ENCODE measurements at regions not wholly inside any gene's neighbourhood (a gene's known extent, or its start where the extent isn't known, plus 50 kb on each side); places are given as distances from the start of the nearest gene placed in this dataset.

- TF ChIP-seq, protein P1, sequence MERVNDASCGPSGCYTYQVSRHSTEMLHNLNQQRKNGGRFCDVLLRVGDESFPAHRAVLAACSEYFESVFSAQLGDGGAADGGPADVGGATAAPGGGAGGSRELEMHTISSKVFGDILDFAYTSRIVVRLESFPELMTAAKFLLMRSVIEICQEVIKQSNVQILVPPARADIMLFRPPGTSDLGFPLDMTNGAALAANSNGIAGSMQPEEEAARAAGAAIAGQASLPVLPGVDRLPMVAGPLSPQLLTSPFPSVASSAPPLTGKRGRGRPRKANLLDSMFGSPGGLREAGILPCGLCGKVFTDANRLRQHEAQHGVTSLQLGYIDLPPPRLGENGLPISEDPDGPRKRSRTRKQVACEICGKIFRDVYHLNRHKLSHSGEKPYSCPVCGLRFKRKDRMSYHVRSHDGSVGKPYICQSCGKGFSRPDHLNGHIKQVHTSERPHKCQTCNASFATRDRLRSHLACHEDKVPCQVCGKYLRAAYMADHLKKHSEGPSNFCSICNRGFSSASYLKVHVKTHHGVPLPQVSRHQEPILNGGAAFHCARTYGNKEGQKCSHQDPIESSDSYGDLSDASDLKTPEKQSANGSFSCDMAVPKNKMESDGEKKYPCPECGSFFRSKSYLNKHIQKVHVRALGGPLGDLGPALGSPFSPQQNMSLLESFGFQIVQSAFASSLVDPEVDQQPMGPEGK (CRISPR knock-in tag; IDR thresholded peaks at IDR 0.05; ENCODE audit: borderline replicate concordance) = no peak
- TF ChIP-seq ISL1 (CRISPR knock-in tag; IDR thresholded peaks at IDR 0.05) (no peak), RARB (CRISPR knock-in tag; IDR thresholded peaks at IDR 0.05) (no peak), ZNF8 (CRISPR knock-in tag; IDR thresholded peaks at IDR 0.05) (no peak), PPARA (CRISPR knock-in tag; IDR thresholded peaks at IDR 0.05; ENCODE audit: borderline replicate concordance) (no peak), ZNF565 (CRISPR knock-in tag; conservative IDR thresholded peaks at IDR 0.05; ENCODE audit: low read depth) (no peak)
- TF ChIP-seq, protein P2, sequence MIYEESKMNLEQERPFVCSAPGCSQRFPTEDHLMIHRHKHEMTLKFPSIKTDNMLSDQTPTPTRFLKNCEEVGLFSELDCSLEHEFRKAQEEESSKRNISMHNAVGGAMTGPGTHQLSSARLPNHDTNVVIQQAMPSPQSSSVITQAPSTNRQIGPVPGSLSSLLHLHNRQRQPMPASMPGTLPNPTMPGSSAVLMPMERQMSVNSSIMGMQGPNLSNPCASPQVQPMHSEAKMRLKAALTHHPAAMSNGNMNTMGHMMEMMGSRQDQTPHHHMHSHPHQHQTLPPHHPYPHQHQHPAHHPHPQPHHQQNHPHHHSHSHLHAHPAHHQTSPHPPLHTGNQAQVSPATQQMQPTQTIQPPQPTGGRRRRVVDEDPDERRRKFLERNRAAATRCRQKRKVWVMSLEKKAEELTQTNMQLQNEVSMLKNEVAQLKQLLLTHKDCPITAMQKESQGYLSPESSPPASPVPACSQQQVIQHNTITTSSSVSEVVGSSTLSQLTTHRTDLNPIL (CRISPR knock-in tag; IDR thresholded peaks at IDR 0.05; ENCODE audit: low read depth) = no peak
Measured at GRCh38 chr2:144988591-144988990, 468.7 kb upstream of the ZEB2 start.
